Kidney (tissue), 13 donors: ENCODE measurements at regions not wholly inside any gene's neighbourhood (a gene's known extent, or its start where the extent isn't known, plus 50 kb on each side); places are given as distances from the start of the nearest gene placed in this dataset.

Source experiments
- DNase-seq, 5 donors: peaks; one replicate each; pipeline ENCODE4 v3.0.0-alpha.2; 2013 to 2020
- FAIRE-seq: peaks from 2 replicates; lab custom pipeline; 2012; peaks lifted over from hg19 to GRCh38; lab: Jason Lieb, UNC
- H3K27ac ChIP-seq, 2 donors: one replicate each; pipeline ENCODE4 v1.7.0; 2013; ENCODE audit warnings: low read depth in 2 of 2, low read length in 2 of 2, inconsistent platforms in 1 of 2
- H3K27me3 ChIP-seq: one replicate; pipeline ENCODE4 v1.7.1; 2013; ENCODE audit warnings: low read length, inconsistent platforms; ENCODE audit not compliant: control insufficient read depth, insufficient read depth
- H3K36me3 ChIP-seq, 3 donors: one replicate each; pipeline versions ENCODE4 v1.7.0 to v1.7.1; 2013; ENCODE audit warnings: low read length in 3 of 3, control low read depth in 1 of 3, inconsistent platforms in 1 of 3; ENCODE audit not compliant: insufficient read depth in 3 of 3, control insufficient read depth in 2 of 3
- H3K4me1 ChIP-seq, 3 donors: one replicate each; pipeline versions ENCODE4 v1.7.0 to v1.7.1; 2013; ENCODE audit warnings: low read length in 3 of 3, inconsistent platforms in 1 of 3, low read depth in 1 of 3; ENCODE audit not compliant: control insufficient read depth in 2 of 3, insufficient read depth in 2 of 3
- H3K4me3 ChIP-seq, 3 donors: one replicate each; pipeline versions ENCODE4 v1.7.0 to v1.8.1; 2013; ENCODE audit warnings: low read length in 3 of 3, control low read depth in 1 of 3, inconsistent platforms in 1 of 3
- H3K9ac ChIP-seq, 3 donors: one replicate each; pipeline versions ENCODE4 v1.7.0 to v1.7.1; 2013; ENCODE audit warnings: low read length in 3 of 3, control low read depth in 1 of 3, inconsistent platforms in 1 of 3
- H3K9me3 ChIP-seq, 3 donors: one replicate each; pipeline versions ENCODE4 v1.7.0 to v1.7.1; 2013; ENCODE audit warnings: low read length in 3 of 3, control low read depth in 1 of 3, inconsistent platforms in 1 of 3; ENCODE audit not compliant: control insufficient read depth in 2 of 3, insufficient read depth in 1 of 3
- intact Hi-C: fragments of 100-400 bp; cut with DNase I; formaldehyde crosslinking; loops from one replicate; pipeline ENCODE4 v1.11.1; 2022
- TF ChIP-seq, protein P1 (sequence below): IDR thresholded peaks from 3 replicates; pipeline ENCODE4 v1.5.1; 2012; ENCODE audit warnings: mild to moderate bottlenecking, moderate library complexity, borderline replicate concordance; ENCODE audit not compliant: insufficient read depth; ENCODE audit errors: extremely low read depth
- donor health status: control.
- donor health status: control.
- donor health status: control.
- donor health status: control.
- donor health status: control.
- donor health status: DM: yes; HTN: yes; CAD: no.
- donor health status: Normal renal cell carcinoma (clear cell type).

GRCh38 chr13:111638233-111638632, 317.8 kb downstream of the TEX29 start:
- no peak overlapping the region for H3K4me3 ChIP-seq
- no peak for DNase-seq
- no peak overlapping the region for H3K9ac ChIP-seq
- H3K9me3 ChIP-seq = no peaks in the 10 kb centered on the region
- no peaks in the 10 kb centered on the region for H3K27me3 ChIP-seq
- H3K27ac ChIP-seq = no peak overlapping the region
- intact Hi-C loops = no loop called here
- no peaks in the 10 kb centered on the region for H3K4me1 ChIP-seq
- TF ChIP-seq, protein P1, sequence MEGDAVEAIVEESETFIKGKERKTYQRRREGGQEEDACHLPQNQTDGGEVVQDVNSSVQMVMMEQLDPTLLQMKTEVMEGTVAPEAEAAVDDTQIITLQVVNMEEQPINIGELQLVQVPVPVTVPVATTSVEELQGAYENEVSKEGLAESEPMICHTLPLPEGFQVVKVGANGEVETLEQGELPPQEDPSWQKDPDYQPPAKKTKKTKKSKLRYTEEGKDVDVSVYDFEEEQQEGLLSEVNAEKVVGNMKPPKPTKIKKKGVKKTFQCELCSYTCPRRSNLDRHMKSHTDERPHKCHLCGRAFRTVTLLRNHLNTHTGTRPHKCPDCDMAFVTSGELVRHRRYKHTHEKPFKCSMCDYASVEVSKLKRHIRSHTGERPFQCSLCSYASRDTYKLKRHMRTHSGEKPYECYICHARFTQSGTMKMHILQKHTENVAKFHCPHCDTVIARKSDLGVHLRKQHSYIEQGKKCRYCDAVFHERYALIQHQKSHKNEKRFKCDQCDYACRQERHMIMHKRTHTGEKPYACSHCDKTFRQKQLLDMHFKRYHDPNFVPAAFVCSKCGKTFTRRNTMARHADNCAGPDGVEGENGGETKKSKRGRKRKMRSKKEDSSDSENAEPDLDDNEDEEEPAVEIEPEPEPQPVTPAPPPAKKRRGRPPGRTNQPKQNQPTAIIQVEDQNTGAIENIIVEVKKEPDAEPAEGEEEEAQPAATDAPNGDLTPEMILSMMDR = no peak
- no peak for FAIRE-seq
- no peaks in the 10 kb centered on the region for H3K36me3 ChIP-seq

GRCh38 chr13:111639196-111639705, 318.8 kb downstream of the TEX29 start:
- Histone ChIP-seq H3K9me3 (no peaks in the 10 kb centered on the region), H3K9ac (no peak overlapping the region), H3K27me3 (no peaks in the 10 kb centered on the region), H3K4me1 (no peaks in the 10 kb centered on the region), H3K27ac (no peak overlapping the region), H3K36me3 (no peaks in the 10 kb centered on the region), H3K4me3 (no peak overlapping the region)
- FAIRE-seq (no peak), DNase-seq (peak in 1 of 5 donors; percentile 22)
- intact Hi-C loops = no loop called here
- TF ChIP-seq, protein P1 = no peak

- Histone ChIP-seq H3K9ac (no peak overlapping the region), H3K36me3 (no peaks in the 10 kb centered on the region), H3K9me3 (no peaks in the 10 kb centered on the region), H3K4me3 (no peak overlapping the region), H3K27ac (no peak overlapping the region), H3K27me3 (no peaks in the 10 kb centered on the region), H3K4me1 (no peaks in the 10 kb centered on the region)
- TF ChIP-seq, protein P1 = no peak
- DNase-seq (peak in 1 of 5 donors; percentile 19), FAIRE-seq (no peak)
- intact Hi-C loops = no loop called here
Measured at GRCh38 chr13:111640006-111640405, 319.6 kb downstream of the TEX29 start.

DNA sequence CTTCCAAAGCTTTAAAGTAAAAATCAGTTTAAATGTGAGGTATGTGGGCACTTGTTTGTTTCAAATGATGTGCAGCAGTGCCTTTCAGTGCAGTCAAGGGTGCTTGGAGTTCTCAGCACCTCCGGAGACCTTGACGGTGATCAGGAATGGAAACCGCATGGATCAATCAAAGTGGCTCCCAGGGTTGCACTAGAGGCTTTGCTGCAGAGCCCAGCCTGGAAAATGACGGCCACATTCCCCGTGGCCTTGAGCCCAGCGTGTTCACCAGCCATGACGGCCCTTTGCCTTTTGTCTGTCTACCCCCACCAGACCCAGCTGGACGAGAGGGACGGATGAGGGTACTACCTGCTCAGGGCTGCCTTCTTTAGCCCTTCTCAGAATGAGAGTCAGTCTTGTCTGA, 320.0 kb downstream of the TEX29 start:
- no peaks in the 10 kb centered on the region for H3K36me3 ChIP-seq
- peak in 1 of 5 donors; percentile 26 for DNase-seq
- intact Hi-C loops = no loop called here

More for the DNA sequence above, 320.0 kb downstream of the TEX29 start:
- H3K27ac ChIP-seq = no peak overlapping the region
- TF ChIP-seq, protein P1 = no peak
- no peaks in the 10 kb centered on the region for H3K4me1 ChIP-seq
- H3K4me3 ChIP-seq = no peak overlapping the region
- no peaks in the 10 kb centered on the region for H3K9me3 ChIP-seq
- H3K27me3 ChIP-seq = no peaks in the 10 kb centered on the region
- H3K9ac ChIP-seq = no peak overlapping the region
- no peak for FAIRE-seq
